Brain microvascular endothelial cell (primary cell): ENCODE measurements at regions not wholly inside any gene's neighbourhood (a gene's known extent, or its start where the extent isn't known, plus 50 kb on each side); places are given as distances from the start of the nearest gene placed in this dataset.

Experiments
- DNase-seq: peaks from one replicate; pipeline ENCODE4 v3.0.0-alpha.2; 2020
- H3K27ac ChIP-seq: fragments of 250-450 bp; sonication (Bioruptor Pico); 2 replicates; pipeline ENCODE4 v1.5.1; 2020; ENCODE audit warnings: mild to moderate bottlenecking, moderate library complexity
- H3K27me3 ChIP-seq: fragments of 250-450 bp; sonication (Bioruptor Pico); replicated peaks from 2 replicates; pipeline ENCODE4 v1.5.1; 2020; ENCODE audit warnings: mild to moderate bottlenecking
- H3K36me3 ChIP-seq: fragments of 250-450 bp; sonication (Bioruptor Pico); replicated peaks from 2 replicates; pipeline ENCODE4 v1.5.1; 2020; ENCODE audit warnings: mild to moderate bottlenecking
- H3K4me3 ChIP-seq: 2 replicates; pipeline ENCODE4 v1.5.1; 2011; ENCODE audit warnings: low read depth, mild to moderate bottlenecking, control low read depth, low read length, moderate library complexity
- in situ Hi-C: cut with HindIII; loops from 2 replicates; pipeline ENCODE4 v1.10.0; 2017; ENCODE audit warnings: low sequenced_read_pairs, low pct_ligation_motif_present
- TF ChIP-seq, protein P1 (sequence below): IDR thresholded peaks from 2 replicates; pipeline ENCODE4 v1.5.1; 2011; ENCODE audit warnings: low read depth, mild to moderate bottlenecking, moderate library complexity, low read length, control low read depth, inconsistent platforms; ENCODE audit errors: missing control alignments

DNA sequence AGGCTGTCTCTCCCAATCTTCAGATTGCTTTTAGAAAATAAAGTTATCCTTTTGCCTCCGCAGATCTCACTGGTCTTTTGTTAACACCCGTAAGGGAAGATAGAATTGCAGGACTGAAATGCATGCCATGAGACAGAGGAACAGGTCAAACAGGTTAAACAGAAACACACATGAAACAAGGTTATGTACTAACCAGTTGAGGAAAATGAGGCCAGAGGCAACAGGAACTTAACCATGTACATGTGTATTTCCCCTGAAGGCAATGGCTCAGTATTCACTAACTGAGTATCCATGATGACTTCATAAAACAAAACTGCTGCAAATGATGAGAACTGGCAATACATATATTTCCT is 169.1 kb upstream of the NSMCE3 start:
- Histone ChIP-seq H3K36me3 (no peaks in the 10 kb centered on the region), H3K27ac (no peak overlapping the region), H3K4me3 (no peak overlapping the region), H3K27me3 (no peaks in the 10 kb centered on the region)
- in situ Hi-C loops = no loop called here
- TF ChIP-seq, protein P1, sequence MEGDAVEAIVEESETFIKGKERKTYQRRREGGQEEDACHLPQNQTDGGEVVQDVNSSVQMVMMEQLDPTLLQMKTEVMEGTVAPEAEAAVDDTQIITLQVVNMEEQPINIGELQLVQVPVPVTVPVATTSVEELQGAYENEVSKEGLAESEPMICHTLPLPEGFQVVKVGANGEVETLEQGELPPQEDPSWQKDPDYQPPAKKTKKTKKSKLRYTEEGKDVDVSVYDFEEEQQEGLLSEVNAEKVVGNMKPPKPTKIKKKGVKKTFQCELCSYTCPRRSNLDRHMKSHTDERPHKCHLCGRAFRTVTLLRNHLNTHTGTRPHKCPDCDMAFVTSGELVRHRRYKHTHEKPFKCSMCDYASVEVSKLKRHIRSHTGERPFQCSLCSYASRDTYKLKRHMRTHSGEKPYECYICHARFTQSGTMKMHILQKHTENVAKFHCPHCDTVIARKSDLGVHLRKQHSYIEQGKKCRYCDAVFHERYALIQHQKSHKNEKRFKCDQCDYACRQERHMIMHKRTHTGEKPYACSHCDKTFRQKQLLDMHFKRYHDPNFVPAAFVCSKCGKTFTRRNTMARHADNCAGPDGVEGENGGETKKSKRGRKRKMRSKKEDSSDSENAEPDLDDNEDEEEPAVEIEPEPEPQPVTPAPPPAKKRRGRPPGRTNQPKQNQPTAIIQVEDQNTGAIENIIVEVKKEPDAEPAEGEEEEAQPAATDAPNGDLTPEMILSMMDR = no peak
- no peak for DNase-seq

DNA sequence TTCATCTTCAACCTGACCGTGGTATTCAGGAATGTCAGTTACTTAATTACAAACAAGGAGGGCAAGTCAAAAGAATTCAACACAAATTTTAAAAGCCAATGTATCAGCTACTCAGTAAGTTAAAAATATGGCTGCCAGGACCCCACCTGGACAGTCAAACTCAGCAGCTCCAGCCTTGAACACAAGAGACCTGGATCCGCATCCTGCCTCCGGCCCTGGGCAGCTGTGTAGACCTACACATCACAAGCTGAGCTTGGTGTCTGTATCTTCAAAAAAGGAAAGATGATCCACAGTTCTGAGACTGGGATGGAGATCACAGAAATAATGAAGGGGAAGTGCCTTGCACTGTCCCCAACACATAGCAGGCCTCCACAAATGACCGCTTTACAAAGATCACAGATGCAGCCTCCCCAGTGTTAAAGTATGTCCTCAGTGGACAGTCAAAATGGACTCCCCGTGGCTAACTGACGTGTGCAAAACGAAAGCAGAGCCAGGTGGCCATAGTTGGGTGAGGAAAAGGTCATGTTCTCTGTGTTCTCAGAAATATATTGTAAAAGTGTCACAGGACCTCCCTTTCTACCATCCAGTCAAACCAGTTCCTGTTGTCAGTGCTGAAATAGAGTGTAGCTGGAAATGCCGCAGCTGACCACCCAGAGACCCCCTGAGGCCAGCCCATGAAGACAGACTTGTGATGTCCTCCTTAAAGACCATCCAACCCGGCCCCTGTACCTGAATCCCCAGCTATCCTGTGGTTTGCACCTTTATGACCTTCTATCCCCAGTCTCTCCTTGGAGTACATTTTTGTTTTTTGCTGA is 168.5 kb upstream of the NSMCE3 start:
- Histone ChIP-seq H3K27me3 (no peaks in the 10 kb centered on the region), H3K36me3 (no peaks in the 10 kb centered on the region), H3K4me3 (no peak overlapping the region), H3K27ac (no peak overlapping the region)
- TF ChIP-seq, protein P1 = no peak
- in situ Hi-C loops = no loop called here
- DNase-seq = no peak

DNA sequence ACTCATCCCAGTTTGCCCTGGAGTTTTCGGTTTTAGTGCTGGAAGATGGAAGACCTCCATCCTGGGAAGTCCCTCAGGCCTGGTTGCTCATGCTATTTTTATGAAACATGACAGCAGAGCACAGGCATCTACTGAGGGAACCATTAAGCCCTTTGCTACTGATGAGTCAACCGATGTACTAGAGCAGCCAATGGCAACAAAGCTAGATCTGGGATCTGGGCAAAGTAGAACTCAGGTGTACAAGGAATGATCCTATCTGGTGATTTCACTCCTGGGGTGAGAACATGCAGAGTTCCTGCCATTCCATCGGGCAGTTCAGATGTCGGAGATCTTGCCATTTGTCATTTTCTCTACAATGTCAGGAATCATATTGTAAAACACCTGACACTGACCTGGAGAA is 166.2 kb upstream of the NSMCE3 start:
- no peaks in the 10 kb centered on the region for H3K36me3 ChIP-seq
- TF ChIP-seq, protein P1 = no peak
- H3K27me3 ChIP-seq = no peaks in the 10 kb centered on the region
- DNase-seq = no peak
- in situ Hi-C loops = no loop called here
- no peak overlapping the region for H3K4me3 ChIP-seq
- H3K27ac ChIP-seq = no peak overlapping the region

DNA sequence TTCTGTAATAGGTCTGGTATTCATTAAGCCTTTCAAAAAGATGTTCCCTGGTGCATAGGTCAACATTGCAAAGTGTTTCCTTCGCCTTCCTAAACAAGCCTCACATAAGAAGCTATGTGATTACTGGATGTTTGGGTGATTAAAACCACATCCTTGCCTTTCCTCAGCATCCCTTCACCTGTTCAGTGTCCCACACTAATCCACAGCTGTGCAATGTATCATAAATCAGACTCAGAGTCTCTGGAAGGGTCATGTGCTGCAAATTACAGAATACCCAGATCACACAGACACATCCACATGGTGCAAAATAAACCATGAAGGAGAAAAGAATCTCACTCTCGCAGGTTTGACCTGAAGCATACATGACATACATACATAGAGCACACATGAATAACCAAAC is 164.7 kb upstream of the NSMCE3 start:
- TF ChIP-seq, protein P1 = no peak
- H3K27ac ChIP-seq = no peak overlapping the region
- H3K4me3 ChIP-seq = no peak overlapping the region
- DNase-seq = no peak
- in situ Hi-C loops = no loop called here
- H3K27me3 ChIP-seq = no peaks in the 10 kb centered on the region
- H3K36me3 ChIP-seq = no peaks in the 10 kb centered on the region

DNA sequence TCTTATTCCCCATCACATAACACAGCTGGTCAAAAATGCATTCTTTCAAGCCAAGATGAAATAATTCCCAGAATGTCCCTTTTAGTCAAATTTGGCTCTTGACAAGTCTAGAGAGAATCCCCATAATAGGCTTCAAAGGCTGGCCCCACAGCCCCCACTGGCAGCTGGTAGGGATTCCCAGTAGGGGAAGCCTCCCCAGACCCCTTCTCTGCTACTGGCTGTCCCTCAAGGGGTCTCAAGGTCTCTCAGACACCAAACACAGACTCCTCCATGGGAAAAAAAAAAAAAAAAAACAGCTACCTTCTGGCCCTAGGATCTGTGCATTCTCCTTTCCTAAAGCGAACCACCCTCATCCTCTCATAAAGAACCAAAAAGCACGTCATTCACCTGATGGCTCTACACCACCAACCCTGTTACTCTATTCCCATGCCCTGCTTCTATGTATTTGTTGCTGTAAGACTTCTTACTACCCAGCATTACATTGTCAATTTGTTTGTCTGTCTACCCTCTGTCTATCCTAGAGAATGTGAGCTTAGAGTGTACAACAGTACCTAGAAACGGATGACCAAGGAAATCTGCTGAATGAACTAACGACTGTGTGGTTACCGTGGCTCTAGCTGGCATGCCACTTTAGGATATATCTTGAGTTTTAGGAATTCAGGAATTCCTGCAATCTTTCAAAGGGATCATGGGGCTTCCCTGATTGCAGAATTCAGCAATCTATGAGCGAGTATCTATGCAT is 164.1 kb upstream of the NSMCE3 start:
- DNase-seq = no peak
- Histone ChIP-seq H3K36me3 (no peaks in the 10 kb centered on the region), H3K27ac (no peak overlapping the region), H3K4me3 (no peak overlapping the region), H3K27me3 (no peaks in the 10 kb centered on the region)
- TF ChIP-seq, protein P1 = no peak
- in situ Hi-C loops = no loop called here
